ENCODE measurements at regions not wholly inside any gene's neighbourhood (a gene's known extent, or its start where the extent isn't known, plus 50 kb on each side); places are given as distances from the start of the nearest gene placed in this dataset.
"Not testable (repeated sequence)": the region's sequence is repeated elsewhere in the genome, so short reads cannot be mapped to it uniquely, and the experiment has no call there.

GRCh38 chr20:29086938-29087337, 2170.5 kb upstream of the DEFB115 start:
- TF ChIP-seq CTCF (IDR thresholded peaks at IDR 0.05; ENCODE audit: insufficient read depth, missing control alignments), result no peak
- DNase-seq (ENCODE audit: insufficient read length, low spot score), result no peak
- FAIRE-seq, result no peak

GRCh38 chr20:29087887-29088286, 2169.6 kb upstream of the DEFB115 start:
- not testable (repeated sequence) for DNase-seq (ENCODE audit: insufficient read length, low spot score); FAIRE-seq

- FAIRE-seq; DNase-seq (ENCODE audit: insufficient read length, low spot score): not testable (repeated sequence)
Observed at GRCh38 chr20:29088472-29088871, 2169.0 kb upstream of the DEFB115 start.

GRCh38 chr20:29089409-29089808, 2168.1 kb upstream of the DEFB115 start:
- FAIRE-seq; DNase-seq (ENCODE audit: insufficient read length, low spot score): not testable (repeated sequence)

GRCh38 chr20:29093958-29094357, 2163.5 kb upstream of the DEFB115 start:
- FAIRE-seq; DNase-seq (ENCODE audit: insufficient read length, low spot score): not testable (repeated sequence)

- DNase-seq (ENCODE audit: insufficient read length, low spot score); FAIRE-seq: not testable (repeated sequence)
Observed at GRCh38 chr20:29096695-29097094, 2160.8 kb upstream of the DEFB115 start.

- not testable (repeated sequence) for FAIRE-seq; DNase-seq (ENCODE audit: insufficient read length, low spot score)
Observed at GRCh38 chr20:29107884-29108283, 2149.6 kb upstream of the DEFB115 start.

- not testable (repeated sequence) for FAIRE-seq
Observed at GRCh38 chr20:29109386-29109785, 2148.1 kb upstream of the DEFB115 start.

GRCh38 chr20:29115097-29115496, 2142.4 kb upstream of the DEFB115 start:
- not testable (repeated sequence) for FAIRE-seq; DNase-seq (ENCODE audit: insufficient read length, low spot score)

More at GRCh38 chr20:29109386-29109785, 2148.1 kb upstream of the DEFB115 start:
- DNase-seq (ENCODE audit: insufficient read length, low spot score), result not testable (repeated sequence)

GRCh38 chr20:29119141-29119540, 2138.3 kb upstream of the DEFB115 start:
- no peak for DNase-seq (ENCODE audit: insufficient read length, low spot score)

GRCh38 chr20:29119684-29120083, 2137.8 kb upstream of the DEFB115 start:
- not testable (repeated sequence) for DNase-seq (ENCODE audit: insufficient read length, low spot score); FAIRE-seq

More at GRCh38 chr20:29119141-29119540, 2138.3 kb upstream of the DEFB115 start:
- FAIRE-seq, result no peak
- TF ChIP-seq CTCF (IDR thresholded peaks at IDR 0.05; ENCODE audit: insufficient read depth, missing control alignments), result no peak

GRCh38 chr20:29120088-29120487, 2137.4 kb upstream of the DEFB115 start:
- not testable (repeated sequence) for DNase-seq (ENCODE audit: insufficient read length, low spot score); FAIRE-seq

- FAIRE-seq; DNase-seq (ENCODE audit: insufficient read length, low spot score): not testable (repeated sequence)
Observed at GRCh38 chr20:29120575-29120974, 2136.9 kb upstream of the DEFB115 start.

- not testable (repeated sequence) for FAIRE-seq; DNase-seq (ENCODE audit: insufficient read length, low spot score)
Observed at GRCh38 chr20:29122784-29123183, 2134.7 kb upstream of the DEFB115 start.
